ENCODE measurements at regions not wholly inside any gene's neighbourhood (a gene's known extent, or its start where the extent isn't known, plus 50 kb on each side); places are given as distances from the start of the nearest gene placed in this dataset.

DNA sequence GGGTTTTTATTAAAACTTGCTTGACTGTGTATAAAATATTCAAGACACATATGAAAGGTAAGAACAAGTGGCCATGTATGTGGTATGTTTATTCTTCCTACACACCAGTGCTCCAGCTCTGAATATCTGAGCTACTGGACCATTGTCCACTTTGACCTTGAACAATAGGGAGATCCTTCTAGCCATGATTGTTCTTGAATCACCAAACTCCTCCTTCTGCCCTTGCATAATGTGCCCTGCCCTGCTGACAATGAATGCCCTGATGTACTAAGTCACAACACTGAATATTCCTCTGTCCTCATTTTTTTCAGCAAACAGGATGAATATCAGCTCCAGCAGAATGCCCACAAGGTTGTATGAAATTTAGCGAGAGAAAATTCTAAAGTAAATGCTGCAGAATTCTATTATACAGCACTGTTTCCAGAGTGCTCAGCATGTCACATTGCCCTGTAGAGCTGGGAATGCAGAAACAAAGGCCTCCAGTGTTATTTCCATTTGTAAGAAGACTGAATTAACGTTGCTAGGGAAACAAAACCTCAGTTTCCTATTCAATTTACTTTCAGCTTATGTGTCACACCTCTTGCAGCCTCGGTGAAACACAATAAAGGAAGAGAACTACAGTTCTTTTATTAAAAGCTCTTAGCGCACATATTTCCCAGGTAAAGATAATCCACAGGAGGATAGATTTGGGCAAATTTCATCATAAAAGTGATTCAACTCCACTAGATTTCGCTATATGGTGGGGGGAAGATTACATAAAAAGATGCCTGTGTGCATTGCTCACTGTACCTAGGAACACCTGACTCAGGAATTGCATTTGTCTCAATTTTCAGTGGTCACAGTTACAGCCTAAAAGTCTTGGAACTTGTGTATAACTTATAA, 187.4 kb upstream of the ATP1B1 start (continued):
- TF ChIP-seq, protein P1, sequence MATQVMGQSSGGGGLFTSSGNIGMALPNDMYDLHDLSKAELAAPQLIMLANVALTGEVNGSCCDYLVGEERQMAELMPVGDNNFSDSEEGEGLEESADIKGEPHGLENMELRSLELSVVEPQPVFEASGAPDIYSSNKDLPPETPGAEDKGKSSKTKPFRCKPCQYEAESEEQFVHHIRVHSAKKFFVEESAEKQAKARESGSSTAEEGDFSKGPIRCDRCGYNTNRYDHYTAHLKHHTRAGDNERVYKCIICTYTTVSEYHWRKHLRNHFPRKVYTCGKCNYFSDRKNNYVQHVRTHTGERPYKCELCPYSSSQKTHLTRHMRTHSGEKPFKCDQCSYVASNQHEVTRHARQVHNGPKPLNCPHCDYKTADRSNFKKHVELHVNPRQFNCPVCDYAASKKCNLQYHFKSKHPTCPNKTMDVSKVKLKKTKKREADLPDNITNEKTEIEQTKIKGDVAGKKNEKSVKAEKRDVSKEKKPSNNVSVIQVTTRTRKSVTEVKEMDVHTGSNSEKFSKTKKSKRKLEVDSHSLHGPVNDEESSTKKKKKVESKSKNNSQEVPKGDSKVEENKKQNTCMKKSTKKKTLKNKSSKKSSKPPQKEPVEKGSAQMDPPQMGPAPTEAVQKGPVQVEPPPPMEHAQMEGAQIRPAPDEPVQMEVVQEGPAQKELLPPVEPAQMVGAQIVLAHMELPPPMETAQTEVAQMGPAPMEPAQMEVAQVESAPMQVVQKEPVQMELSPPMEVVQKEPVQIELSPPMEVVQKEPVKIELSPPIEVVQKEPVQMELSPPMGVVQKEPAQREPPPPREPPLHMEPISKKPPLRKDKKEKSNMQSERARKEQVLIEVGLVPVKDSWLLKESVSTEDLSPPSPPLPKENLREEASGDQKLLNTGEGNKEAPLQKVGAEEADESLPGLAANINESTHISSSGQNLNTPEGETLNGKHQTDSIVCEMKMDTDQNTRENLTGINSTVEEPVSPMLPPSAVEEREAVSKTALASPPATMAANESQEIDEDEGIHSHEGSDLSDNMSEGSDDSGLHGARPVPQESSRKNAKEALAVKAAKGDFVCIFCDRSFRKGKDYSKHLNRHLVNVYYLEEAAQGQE (IDR thresholded peaks at IDR 0.05; ENCODE audit: borderline replicate concordance in 1 of 2, low read depth in 1 of 2, low read length in 2 of 2) = no peak
- no peak for TF ChIP-seq ZBTB43 (CRISPR knock-in tag; conservative IDR thresholded peaks at IDR 0.05)
- TF ChIP-seq GFI1 (CRISPR knock-in tag; IDR thresholded peaks at IDR 0.05; ENCODE audit: borderline replicate concordance) = no peak
- TF ChIP-seq ZNF839 (CRISPR knock-in tag; IDR thresholded peaks at IDR 0.05; ENCODE audit: borderline replicate concordance) = no peak
- TF ChIP-seq ELF1 (CRISPR knock-in tag; IDR thresholded peaks at IDR 0.05) = no peak
- TF ChIP-seq, protein P2, sequence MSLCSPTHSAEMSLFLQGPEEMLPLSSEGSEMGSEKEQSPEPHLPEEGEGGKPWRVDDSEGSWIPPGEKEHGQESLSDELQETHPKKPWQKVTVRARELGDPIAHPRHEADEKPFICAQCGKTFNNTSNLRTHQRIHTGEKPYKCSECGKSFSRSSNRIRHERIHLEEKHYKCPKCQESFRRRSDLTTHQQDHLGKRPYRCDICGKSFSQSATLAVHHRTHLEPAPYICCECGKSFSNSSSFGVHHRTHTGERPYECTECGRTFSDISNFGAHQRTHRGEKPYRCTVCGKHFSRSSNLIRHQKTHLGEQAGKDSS (CRISPR knock-in tag; IDR thresholded peaks at IDR 0.05; ENCODE audit: borderline replicate concordance, low read depth) = no peak
- no peak for TF ChIP-seq ZNF263 (CRISPR knock-in tag; IDR thresholded peaks at IDR 0.05)
- TF ChIP-seq ZNF142 (CRISPR knock-in tag; IDR thresholded peaks at IDR 0.05) = no peak
- TF ChIP-seq ZNF75D (CRISPR knock-in tag; IDR thresholded peaks at IDR 0.05; ENCODE audit: borderline replicate concordance) = no peak
- TF ChIP-seq NR2F2 (IDR thresholded peaks at IDR 0.05; ENCODE audit: borderline replicate concordance, low read depth) = no peak
- TF ChIP-seq TBX3 (IDR thresholded peaks at IDR 0.05; ENCODE audit: borderline replicate concordance) = no peak
